ENCODE measurements at regions not wholly inside any gene's neighbourhood (a gene's known extent, or its start where the extent isn't known, plus 50 kb on each side); places are given as distances from the start of the nearest gene placed in this dataset.
"Not testable (repeated sequence)": the region's sequence is repeated elsewhere in the genome, so short reads cannot be mapped to it uniquely, and the experiment has no call there.

DNA sequence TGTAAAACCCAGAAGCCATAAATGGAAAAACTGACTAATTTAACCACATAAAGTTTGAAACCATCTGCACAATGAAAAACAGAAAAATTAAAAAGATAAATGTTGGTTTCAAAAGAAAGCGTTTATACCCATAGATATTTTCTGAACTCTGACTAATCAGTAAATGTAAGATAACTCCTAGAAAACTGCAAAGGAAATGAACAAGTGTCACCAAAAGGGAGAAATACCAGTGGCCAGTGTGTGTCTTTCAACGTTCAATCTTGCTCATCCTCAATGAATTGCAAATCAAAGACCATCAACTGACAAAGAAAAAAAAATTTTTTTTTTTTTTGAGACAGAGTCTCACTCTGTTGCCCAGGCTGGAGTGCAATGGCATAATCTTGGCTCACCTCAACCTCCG is 180.1 kb downstream of the SYK start:
- DNase-seq (ENCODE audit: low read depth): no peak

DNA sequence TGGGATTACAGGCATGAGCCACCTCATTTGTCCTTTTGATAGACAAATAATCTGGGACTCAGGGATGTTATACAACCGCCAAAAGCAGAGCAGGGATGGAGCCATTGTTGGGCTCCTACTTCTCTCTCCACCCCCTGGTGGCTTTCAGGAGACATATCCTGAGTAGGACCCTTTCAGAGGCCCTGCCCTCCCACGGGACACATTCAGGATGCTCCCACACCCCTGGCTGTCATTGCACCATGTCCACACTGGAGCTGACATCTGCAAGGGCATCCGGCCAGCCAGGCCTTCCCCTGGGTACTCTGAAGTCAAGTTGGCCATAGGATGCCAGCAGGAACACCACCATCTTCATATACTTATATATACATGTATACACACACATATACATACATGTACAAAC is 181.8 kb downstream of the SYK start:
- no peak for DNase-seq (ENCODE audit: low read depth)

DNA sequence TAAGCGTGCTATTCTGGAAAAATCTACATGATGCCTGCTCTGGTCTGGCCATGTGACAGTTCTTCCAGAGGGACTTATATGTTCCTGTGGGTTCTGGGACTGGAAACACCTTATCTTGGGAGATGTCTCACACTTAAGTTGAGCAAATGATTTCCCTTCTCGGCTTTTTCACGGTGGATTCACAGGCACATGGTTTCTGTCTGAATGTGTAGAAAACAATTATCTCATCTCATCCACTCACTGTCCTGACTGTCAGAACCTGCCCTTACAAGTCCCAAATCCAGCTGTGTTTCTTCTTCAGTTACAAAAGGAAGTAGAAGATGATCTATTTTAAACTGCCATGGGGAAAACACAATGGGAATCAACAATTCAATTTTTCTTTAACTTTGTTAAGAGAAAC is 184.0 kb downstream of the SYK start:
- DNase-seq (ENCODE audit: low read depth): no peak

GRCh38 chr9:90986161-90986560 is 184.5 kb downstream of the SYK start:
- DNase-seq (ENCODE audit: low read depth): no peak

DNA sequence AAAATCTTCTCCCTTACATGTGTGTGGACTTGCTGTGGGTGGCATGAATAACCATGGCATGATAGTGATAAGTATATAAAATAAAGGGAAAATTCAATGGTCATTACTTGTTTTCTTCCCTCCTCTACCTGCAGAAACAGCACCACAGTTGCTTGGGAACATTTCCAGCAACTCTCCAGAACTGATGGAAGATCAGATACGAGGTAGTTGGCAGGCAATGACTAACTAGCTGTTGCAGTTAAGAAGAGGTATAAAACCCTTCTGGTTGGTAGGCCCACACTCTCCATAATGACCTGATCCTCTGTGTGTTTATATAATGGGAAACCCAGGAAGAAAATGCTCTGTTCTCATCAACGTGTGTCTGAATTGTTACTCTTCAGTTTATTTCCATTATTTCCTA is 185.9 kb downstream of the SYK start:
- DNase-seq (ENCODE audit: low read depth): no peak

- no peak for DNase-seq (ENCODE audit: low read depth)
Observed at GRCh38 chr9:90988318-90988717, 186.7 kb downstream of the SYK start.

GRCh38 chr9:90991953-90992352 is 190.3 kb downstream of the SYK start:
- DNase-seq (ENCODE audit: low read depth): no peak

DNA sequence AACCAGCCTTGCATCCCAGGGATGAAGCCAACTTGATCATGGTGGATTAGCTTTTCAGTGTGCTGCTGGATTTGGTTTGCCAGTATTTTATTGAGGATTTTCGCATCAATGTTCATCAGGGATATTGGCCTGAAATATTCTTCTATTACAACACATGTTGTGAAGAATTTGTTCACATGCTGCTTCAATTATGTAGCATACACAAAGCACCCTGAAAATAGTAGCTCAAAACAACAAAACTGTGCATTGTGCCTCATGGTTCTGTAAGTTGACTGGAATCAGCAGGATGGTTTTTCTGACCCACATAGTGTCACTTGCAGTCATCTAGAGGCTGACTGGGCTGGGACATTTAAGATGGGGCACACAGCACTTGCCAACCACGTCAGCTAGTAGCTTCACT is 193.9 kb downstream of the SYK start:
- DNase-seq (ENCODE audit: low read depth): no peak

GRCh38 chr9:90996154-90997065 is 194.8 kb downstream of the SYK start:
- no peak for DNase-seq (ENCODE audit: low read depth)

GRCh38 chr9:90998573-90998972 is 197.0 kb downstream of the SYK start:
- no peak for DNase-seq (ENCODE audit: low read depth)

- no peak for DNase-seq (ENCODE audit: low read depth)
Observed at GRCh38 chr9:90999425-91000397, 198.1 kb downstream of the SYK start.

- no peak for DNase-seq (ENCODE audit: low read depth)
Observed at GRCh38 chr9:91001146-91001611, 199.6 kb downstream of the SYK start.

DNA sequence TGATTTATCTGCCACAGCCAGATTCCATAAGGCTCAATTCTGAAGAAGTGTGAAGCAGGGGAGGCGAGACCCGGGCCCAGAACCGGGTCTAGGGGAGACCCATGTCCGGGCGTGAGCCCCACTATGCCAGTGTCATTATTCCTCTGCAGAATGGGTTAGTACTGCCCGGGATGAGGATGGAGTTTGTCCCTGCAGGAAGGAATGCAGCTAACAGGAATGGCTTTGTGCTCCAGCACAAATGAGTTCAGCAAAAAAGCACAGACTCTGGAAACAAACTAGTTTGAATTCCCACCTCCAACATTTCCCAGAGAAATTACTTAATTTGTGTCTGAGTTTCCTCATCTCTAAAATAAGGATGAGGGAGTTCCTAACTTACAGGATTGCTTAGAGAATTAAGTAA is 202.9 kb downstream of the SYK start:
- no peak for DNase-seq (ENCODE audit: low read depth)

DNA sequence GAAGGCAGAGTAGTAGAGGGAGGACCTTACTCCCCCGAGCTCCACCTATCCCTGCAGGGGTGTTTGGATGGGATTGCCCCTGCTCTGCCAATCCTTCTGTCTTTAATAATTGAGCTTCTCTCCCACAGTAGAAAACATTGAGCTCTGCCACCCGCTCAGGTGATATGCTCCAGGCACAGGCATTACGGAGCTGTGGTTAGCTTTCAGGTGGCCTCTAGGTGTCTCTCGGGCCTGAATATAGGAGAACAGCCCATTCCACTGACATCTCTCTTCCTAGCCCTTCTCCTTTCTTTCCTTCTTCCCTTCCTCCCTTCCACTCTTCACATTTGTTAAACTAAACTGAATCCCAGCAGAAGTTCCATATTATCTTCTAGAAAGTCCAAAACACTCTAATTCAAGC is 203.4 kb downstream of the SYK start:
- DNase-seq (ENCODE audit: low read depth): no peak

DNA sequence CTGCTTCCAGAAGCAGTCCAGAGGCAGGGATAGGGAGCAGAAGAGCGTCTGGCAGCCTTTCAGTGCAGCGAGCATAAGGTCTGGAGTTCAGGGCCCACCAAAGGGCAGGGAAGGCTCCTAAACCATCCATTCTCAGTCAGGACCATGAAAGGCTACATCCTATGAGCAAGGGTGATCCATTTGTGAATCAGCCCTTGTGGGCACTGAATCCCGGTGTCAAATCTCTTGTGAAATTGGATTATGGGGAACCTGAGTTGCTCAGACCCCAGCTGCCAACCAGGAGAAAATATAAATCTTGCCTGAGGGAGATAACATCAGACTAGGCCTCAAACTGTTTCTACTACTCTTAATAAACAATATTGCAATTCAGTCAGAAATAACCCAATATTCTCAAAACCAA is 204.4 kb downstream of the SYK start:
- no peak for DNase-seq (ENCODE audit: low read depth)

DNA sequence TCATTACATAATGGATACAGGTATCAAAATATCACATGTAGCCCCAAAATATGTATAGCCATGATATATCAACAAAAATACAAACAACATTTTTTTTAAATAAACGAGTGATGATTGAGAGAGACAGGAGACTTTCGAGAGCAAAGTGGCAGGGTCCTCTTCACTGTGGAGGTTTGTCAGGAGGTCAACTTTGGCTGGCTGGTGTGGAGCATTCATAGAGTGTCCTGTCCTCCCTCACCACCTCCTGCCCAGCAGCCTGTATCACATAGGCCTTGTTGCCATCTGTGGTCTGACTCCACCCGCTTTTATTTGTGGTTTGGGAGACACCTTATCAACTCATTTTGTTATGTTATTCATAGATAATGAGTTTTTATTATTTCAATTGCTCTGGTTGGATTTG is 206.9 kb downstream of the SYK start:
- no peak for DNase-seq (ENCODE audit: low read depth)

GRCh38 chr9:91011891-91012290 is 210.3 kb downstream of the SYK start:
- no peak for DNase-seq (ENCODE audit: low read depth)

- DNase-seq (ENCODE audit: low read depth): no peak
Observed at GRCh38 chr9:91012933-91013841, 211.6 kb downstream of the SYK start.

DNA sequence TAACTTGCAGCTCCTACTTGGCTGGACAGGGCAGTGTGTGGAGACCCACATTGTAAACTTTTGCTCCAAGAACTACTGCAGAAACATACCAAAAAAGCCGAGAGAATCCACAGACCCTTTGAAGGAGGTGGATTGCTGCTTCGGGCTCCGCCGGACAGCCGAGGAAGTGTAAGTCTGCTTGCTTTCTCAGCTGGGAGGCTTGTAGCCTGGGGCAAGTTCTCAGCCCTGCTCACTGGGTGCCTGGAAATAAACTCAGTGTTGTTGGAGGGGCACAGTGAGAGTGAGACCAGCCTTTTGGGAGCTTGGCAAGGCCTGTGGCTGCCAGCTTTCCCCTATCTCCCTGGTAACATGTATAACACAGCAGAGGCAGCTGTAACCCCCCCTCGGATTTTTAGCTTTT is 215.6 kb downstream of the SYK start:
- DNase-seq (ENCODE audit: low read depth): no peak

GRCh38 chr9:91019871-91020270 is 218.3 kb downstream of the SYK start:
- DNase-seq (ENCODE audit: low read depth): not testable (repeated sequence)

- not testable (repeated sequence) for DNase-seq (ENCODE audit: low read depth)
Observed at GRCh38 chr9:91021656-91022055, 220.0 kb downstream of the SYK start.

DNA sequence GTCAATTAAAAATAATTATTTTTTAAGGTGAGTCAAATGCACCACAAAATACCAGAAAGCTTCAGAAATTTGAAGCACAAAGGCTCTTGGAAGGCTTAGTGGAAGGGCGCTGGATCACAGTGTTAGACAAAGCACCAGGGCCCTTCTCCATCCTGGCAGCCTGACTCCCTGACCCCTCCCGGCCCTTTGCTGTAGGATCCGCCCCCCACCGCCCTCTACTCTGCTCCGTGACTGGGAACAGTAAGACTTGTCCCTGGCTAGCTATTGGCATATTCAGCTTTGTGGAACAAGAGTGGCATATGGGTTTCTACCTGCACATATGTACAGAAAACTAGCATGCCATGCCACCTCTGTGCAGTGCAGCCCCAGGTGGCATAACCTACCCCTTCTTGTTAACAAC is 222.1 kb downstream of the SYK start:
- no peak for DNase-seq (ENCODE audit: low read depth)
